GM06990 (cell line): ENCODE measurements at regions not wholly inside any gene's neighbourhood (a gene's known extent, or its start where the extent isn't known, plus 50 kb on each side); places are given as distances from the start of the nearest gene placed in this dataset.

ENCODE experiments used
- DNase-seq: peaks from one replicate; pipeline ENCODE4 v3.0.0-alpha.2; 2011; ENCODE audit not compliant: insufficient read length; ENCODE audit errors: extremely low read depth
- H3K27me3 ChIP-seq: replicated peaks from 2 replicates; pipeline ENCODE4 v1.6.0; 2011; ENCODE audit warnings: low read length; ENCODE audit not compliant: control insufficient read depth, insufficient read depth
- H3K36me3 ChIP-seq: 2 replicates; pipeline ENCODE4 v1.5.1; 2011; ENCODE audit warnings: low read length; ENCODE audit not compliant: control insufficient read depth, insufficient read depth
- H3K4me3 ChIP-seq: replicated peaks from 2 replicates; pipeline ENCODE4 v1.5.1; 2011; ENCODE audit warnings: low read depth, mild to moderate bottlenecking, control low read depth, low read length
- CTCF ChIP-seq: IDR thresholded peaks from 2 replicates; pipeline ENCODE4 v1.5.1; 2011; ENCODE audit warnings: low read length, control low read depth, mild to moderate bottlenecking, inconsistent platforms; ENCODE audit not compliant: insufficient read depth, poor library complexity, severe bottlenecking

- H3K27me3 ChIP-seq: no peaks in the 10 kb centered on the region
- no peaks in the 10 kb centered on the region for H3K36me3 ChIP-seq
- DNase-seq: no peak
- no peak for TF ChIP-seq CTCF
- no peak overlapping the region for H3K4me3 ChIP-seq
Measured at GRCh38 chr5:54748527-54748926, 231.0 kb downstream of the SNX18 start.

GRCh38 chr5:54746777-54747398, 229.3 kb downstream of the SNX18 start:
- TF ChIP-seq CTCF: no peak
- H3K36me3 ChIP-seq: no peaks in the 10 kb centered on the region
- no peaks in the 10 kb centered on the region for H3K27me3 ChIP-seq
- DNase-seq: no peak
- H3K4me3 ChIP-seq: no peak overlapping the region

GRCh38 chr5:54746346-54746745, 228.8 kb downstream of the SNX18 start:
- TF ChIP-seq CTCF: no peak
- Histone ChIP-seq H3K36me3 (no peaks in the 10 kb centered on the region), H3K27me3 (no peaks in the 10 kb centered on the region), H3K4me3 (no peak overlapping the region)
- no peak for DNase-seq

- no peaks in the 10 kb centered on the region for H3K27me3 ChIP-seq
- no peaks in the 10 kb centered on the region for H3K36me3 ChIP-seq
- no peak for DNase-seq
- no peak for TF ChIP-seq CTCF
- no peak overlapping the region for H3K4me3 ChIP-seq
Measured at GRCh38 chr5:54745599-54745998, 228.0 kb downstream of the SNX18 start.

- H3K27me3 ChIP-seq: no peaks in the 10 kb centered on the region
- no peaks in the 10 kb centered on the region for H3K36me3 ChIP-seq
- no peak for TF ChIP-seq CTCF
- DNase-seq: peak; percentile 7
- no peak overlapping the region for H3K4me3 ChIP-seq
Measured at GRCh38 chr5:54743997-54744788, 226.6 kb downstream of the SNX18 start.

GRCh38 chr5:54743581-54743980, 226.0 kb downstream of the SNX18 start:
- no peak for DNase-seq
- Histone ChIP-seq H3K36me3 (no peaks in the 10 kb centered on the region), H3K4me3 (no peak overlapping the region), H3K27me3 (no peaks in the 10 kb centered on the region)
- no peak for TF ChIP-seq CTCF
